ENCODE measurements at regions not wholly inside any gene's neighbourhood (a gene's known extent, or its start where the extent isn't known, plus 50 kb on each side); places are given as distances from the start of the nearest gene placed in this dataset.

GRCh38 chr11:127255209-127255608, 254.6 kb upstream of the KIRREL3 start:
- TF ChIP-seq POLR2A (IDR thresholded peaks at IDR 0.05; ENCODE audit: low read depth, low read length) (no peak), POLR2AphosphoS5 (IDR thresholded peaks at IDR 0.05; ENCODE audit: low read depth, low read length) (no peak), TAF1 (IDR thresholded peaks at IDR 0.05; ENCODE audit: borderline replicate concordance, low read depth, low read length) (no peak)
- DNase-seq (ENCODE audit: insufficient read length): no peak
- no peak for FAIRE-seq

GRCh38 chr11:127252321-127252720, 251.8 kb upstream of the KIRREL3 start:
- FAIRE-seq: no peak
- DNase-seq (ENCODE audit: insufficient read length): no peak
- TF ChIP-seq TAF1 (IDR thresholded peaks at IDR 0.05; ENCODE audit: borderline replicate concordance, low read depth, low read length) (no peak), POLR2AphosphoS5 (IDR thresholded peaks at IDR 0.05; ENCODE audit: low read depth, low read length) (no peak), POLR2A (IDR thresholded peaks at IDR 0.05; ENCODE audit: low read depth, low read length) (no peak)

- TF ChIP-seq POLR2A (IDR thresholded peaks at IDR 0.05; ENCODE audit: low read depth, low read length) (no peak), POLR2AphosphoS5 (IDR thresholded peaks at IDR 0.05; ENCODE audit: low read depth, low read length) (no peak), TAF1 (IDR thresholded peaks at IDR 0.05; ENCODE audit: borderline replicate concordance, low read depth, low read length) (no peak)
- DNase-seq (ENCODE audit: insufficient read length) (no peak), FAIRE-seq (no peak)
These were observed 249.0 kb upstream of the KIRREL3 start for GRCh38 chr11:127249576-127249975.

- TF ChIP-seq POLR2A (IDR thresholded peaks at IDR 0.05; ENCODE audit: low read depth, low read length) (no peak), TAF1 (IDR thresholded peaks at IDR 0.05; ENCODE audit: borderline replicate concordance, low read depth, low read length) (no peak), POLR2AphosphoS5 (IDR thresholded peaks at IDR 0.05; ENCODE audit: low read depth, low read length) (no peak)
- no peak for FAIRE-seq
- DNase-seq (ENCODE audit: insufficient read length): no peak
These were observed 247.9 kb upstream of the KIRREL3 start for GRCh38 chr11:127248476-127248875.

GRCh38 chr11:127247261-127247851, 246.8 kb upstream of the KIRREL3 start:
- FAIRE-seq (no peak), DNase-seq (ENCODE audit: insufficient read length) (no peak)
- no peak for TF ChIP-seq TAF1 (IDR thresholded peaks at IDR 0.05; ENCODE audit: borderline replicate concordance, low read depth, low read length)
- no peak for TF ChIP-seq POLR2A (IDR thresholded peaks at IDR 0.05; ENCODE audit: low read depth, low read length)
- no peak for TF ChIP-seq POLR2AphosphoS5 (IDR thresholded peaks at IDR 0.05; ENCODE audit: low read depth, low read length)

GRCh38 chr11:127242676-127243075, 242.1 kb upstream of the KIRREL3 start:
- FAIRE-seq (no peak), DNase-seq (ENCODE audit: insufficient read length) (no peak)
- no peak for TF ChIP-seq TAF1 (IDR thresholded peaks at IDR 0.05; ENCODE audit: borderline replicate concordance, low read depth, low read length)
- no peak for TF ChIP-seq POLR2AphosphoS5 (IDR thresholded peaks at IDR 0.05; ENCODE audit: low read depth, low read length)
- TF ChIP-seq POLR2A (IDR thresholded peaks at IDR 0.05; ENCODE audit: low read depth, low read length): no peak

- no peak for DNase-seq (ENCODE audit: insufficient read length)
- no peak for FAIRE-seq
- TF ChIP-seq TAF1 (IDR thresholded peaks at IDR 0.05; ENCODE audit: borderline replicate concordance, low read depth, low read length) (no peak), POLR2AphosphoS5 (IDR thresholded peaks at IDR 0.05; ENCODE audit: low read depth, low read length) (no peak), POLR2A (IDR thresholded peaks at IDR 0.05; ENCODE audit: low read depth, low read length) (no peak)
These were observed 237.8 kb upstream of the KIRREL3 start for GRCh38 chr11:127238321-127238720.

- DNase-seq (ENCODE audit: insufficient read length) (no peak), FAIRE-seq (no peak)
- TF ChIP-seq POLR2A (IDR thresholded peaks at IDR 0.05; ENCODE audit: low read depth, low read length): no peak
- TF ChIP-seq TAF1 (IDR thresholded peaks at IDR 0.05; ENCODE audit: borderline replicate concordance, low read depth, low read length): no peak
- TF ChIP-seq POLR2AphosphoS5 (IDR thresholded peaks at IDR 0.05; ENCODE audit: low read depth, low read length): no peak
These were observed 236.2 kb upstream of the KIRREL3 start for GRCh38 chr11:127236776-127237175.

- DNase-seq (ENCODE audit: insufficient read length) (no peak), FAIRE-seq (no peak)
- TF ChIP-seq TAF1 (IDR thresholded peaks at IDR 0.05; ENCODE audit: borderline replicate concordance, low read depth, low read length) (no peak), POLR2A (IDR thresholded peaks at IDR 0.05; ENCODE audit: low read depth, low read length) (no peak), POLR2AphosphoS5 (IDR thresholded peaks at IDR 0.05; ENCODE audit: low read depth, low read length) (no peak)
These were observed 233.4 kb upstream of the KIRREL3 start for GRCh38 chr11:127233998-127234397.

GRCh38 chr11:127230392-127230791, 229.8 kb upstream of the KIRREL3 start:
- FAIRE-seq (no peak), DNase-seq (ENCODE audit: insufficient read length) (no peak)
- no peak for TF ChIP-seq POLR2A (IDR thresholded peaks at IDR 0.05; ENCODE audit: low read depth, low read length)
- no peak for TF ChIP-seq TAF1 (IDR thresholded peaks at IDR 0.05; ENCODE audit: borderline replicate concordance, low read depth, low read length)
- TF ChIP-seq POLR2AphosphoS5 (IDR thresholded peaks at IDR 0.05; ENCODE audit: low read depth, low read length): no peak

GRCh38 chr11:127226949-127227348, 226.4 kb upstream of the KIRREL3 start:
- DNase-seq (ENCODE audit: insufficient read length): no peak
- no peak for FAIRE-seq
- TF ChIP-seq TAF1 (IDR thresholded peaks at IDR 0.05; ENCODE audit: borderline replicate concordance, low read depth, low read length) (no peak), POLR2AphosphoS5 (IDR thresholded peaks at IDR 0.05; ENCODE audit: low read depth, low read length) (no peak), POLR2A (IDR thresholded peaks at IDR 0.05; ENCODE audit: low read depth, low read length) (no peak)

- TF ChIP-seq POLR2AphosphoS5 (IDR thresholded peaks at IDR 0.05; ENCODE audit: low read depth, low read length) (no peak), POLR2A (IDR thresholded peaks at IDR 0.05; ENCODE audit: low read depth, low read length) (no peak), TAF1 (IDR thresholded peaks at IDR 0.05; ENCODE audit: borderline replicate concordance, low read depth, low read length) (no peak)
- DNase-seq (ENCODE audit: insufficient read length): no peak
- no peak for FAIRE-seq
These were observed 225.8 kb upstream of the KIRREL3 start for GRCh38 chr11:127226380-127226779.
